Astrocyte of the spinal cord (primary cell): ENCODE measurements at regions not wholly inside any gene's neighbourhood (a gene's known extent, or its start where the extent isn't known, plus 50 kb on each side); places are given as distances from the start of the nearest gene placed in this dataset.

Experiments used
- DNase-seq: peaks from one replicate; pipeline ENCODE4 v3.0.0; 2011; ENCODE audit warnings: low read depth, low spot score
- H3K4me3 ChIP-seq: 2 replicates; pipeline ENCODE4 v1.5.1; 2011; ENCODE audit warnings: low read depth, mild to moderate bottlenecking, low read length, moderate library complexity
- in situ Hi-C: cut with HindIII; loops from 2 replicates; pipeline ENCODE4 v1.10.0; 2017; ENCODE audit warnings: low sequenced_read_pairs
- TF ChIP-seq, protein P1 (sequence below): IDR thresholded peaks from 2 replicates; pipeline ENCODE4 v1.5.1; 2012; ENCODE audit warnings: low read depth, mild to moderate bottlenecking, low read length, inconsistent platforms

DNA sequence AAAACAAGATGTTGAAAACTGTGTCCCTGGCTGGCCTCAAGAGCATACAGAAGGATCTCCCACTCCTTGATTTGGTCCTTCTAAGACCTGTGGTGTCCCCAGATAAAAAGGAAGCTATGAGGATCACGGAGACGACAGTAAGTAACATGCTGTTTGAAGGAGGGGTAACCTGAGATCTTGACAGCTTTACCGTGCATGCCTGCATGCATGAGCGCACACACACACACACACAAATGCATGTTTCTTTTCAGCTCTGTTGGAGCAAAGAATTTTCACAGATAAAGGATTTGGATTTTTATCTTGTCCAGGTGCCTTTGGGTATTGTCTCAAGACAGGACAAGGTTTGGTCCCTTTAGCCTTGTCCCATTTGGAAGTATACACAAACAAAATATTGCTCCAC is 411.6 kb upstream of the CCDC196 start:
- TF ChIP-seq, protein P1, sequence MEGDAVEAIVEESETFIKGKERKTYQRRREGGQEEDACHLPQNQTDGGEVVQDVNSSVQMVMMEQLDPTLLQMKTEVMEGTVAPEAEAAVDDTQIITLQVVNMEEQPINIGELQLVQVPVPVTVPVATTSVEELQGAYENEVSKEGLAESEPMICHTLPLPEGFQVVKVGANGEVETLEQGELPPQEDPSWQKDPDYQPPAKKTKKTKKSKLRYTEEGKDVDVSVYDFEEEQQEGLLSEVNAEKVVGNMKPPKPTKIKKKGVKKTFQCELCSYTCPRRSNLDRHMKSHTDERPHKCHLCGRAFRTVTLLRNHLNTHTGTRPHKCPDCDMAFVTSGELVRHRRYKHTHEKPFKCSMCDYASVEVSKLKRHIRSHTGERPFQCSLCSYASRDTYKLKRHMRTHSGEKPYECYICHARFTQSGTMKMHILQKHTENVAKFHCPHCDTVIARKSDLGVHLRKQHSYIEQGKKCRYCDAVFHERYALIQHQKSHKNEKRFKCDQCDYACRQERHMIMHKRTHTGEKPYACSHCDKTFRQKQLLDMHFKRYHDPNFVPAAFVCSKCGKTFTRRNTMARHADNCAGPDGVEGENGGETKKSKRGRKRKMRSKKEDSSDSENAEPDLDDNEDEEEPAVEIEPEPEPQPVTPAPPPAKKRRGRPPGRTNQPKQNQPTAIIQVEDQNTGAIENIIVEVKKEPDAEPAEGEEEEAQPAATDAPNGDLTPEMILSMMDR: no peak
- DNase-seq: no peak
- no peak overlapping the region for H3K4me3 ChIP-seq
- in situ Hi-C loops: no loop called here

DNA sequence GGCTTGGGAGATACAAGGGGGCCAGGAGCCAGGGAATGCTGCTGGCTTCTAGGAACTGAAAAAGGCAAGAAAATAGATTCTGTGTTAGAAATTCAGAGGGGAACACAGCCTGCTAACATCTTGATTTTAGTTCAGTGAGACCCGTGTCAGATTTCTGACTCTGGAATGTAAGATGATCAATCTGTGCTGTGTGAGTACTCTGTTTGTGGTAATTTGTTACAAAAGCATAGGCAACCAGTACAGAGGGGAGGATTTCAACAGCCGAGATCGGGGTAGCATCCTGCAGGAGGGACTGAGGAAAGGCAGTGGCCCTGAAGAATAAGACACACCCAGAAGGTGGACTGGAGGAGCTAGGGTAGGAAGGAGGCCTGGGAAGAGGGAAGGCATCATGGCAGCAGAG is 410.0 kb upstream of the CCDC196 start:
- TF ChIP-seq, protein P1: no peak
- no peak for DNase-seq
- H3K4me3 ChIP-seq: no peak overlapping the region
- in situ Hi-C loops: no loop called here

DNA sequence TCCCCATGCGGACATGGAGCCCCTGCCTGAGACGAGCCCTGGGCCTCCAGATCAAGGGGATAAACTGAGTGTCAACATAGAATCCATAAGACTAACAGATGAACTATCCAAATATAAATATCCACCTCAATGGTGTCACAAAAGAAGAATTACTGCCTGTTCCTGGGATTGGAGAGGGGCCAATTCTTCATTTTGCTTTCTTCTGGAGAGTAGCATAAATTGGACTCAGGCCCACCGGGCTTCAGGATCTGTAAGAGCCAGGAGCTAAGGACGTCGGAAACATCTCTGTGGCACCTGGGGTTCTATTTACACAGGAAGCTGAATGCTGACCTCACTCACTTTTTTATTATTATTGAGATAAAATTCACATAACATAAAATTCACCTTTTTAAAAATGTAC is 408.2 kb upstream of the CCDC196 start:
- in situ Hi-C loops: no loop called here
- H3K4me3 ChIP-seq: no peak overlapping the region
- no peak for DNase-seq
- TF ChIP-seq, protein P1: no peak

DNA sequence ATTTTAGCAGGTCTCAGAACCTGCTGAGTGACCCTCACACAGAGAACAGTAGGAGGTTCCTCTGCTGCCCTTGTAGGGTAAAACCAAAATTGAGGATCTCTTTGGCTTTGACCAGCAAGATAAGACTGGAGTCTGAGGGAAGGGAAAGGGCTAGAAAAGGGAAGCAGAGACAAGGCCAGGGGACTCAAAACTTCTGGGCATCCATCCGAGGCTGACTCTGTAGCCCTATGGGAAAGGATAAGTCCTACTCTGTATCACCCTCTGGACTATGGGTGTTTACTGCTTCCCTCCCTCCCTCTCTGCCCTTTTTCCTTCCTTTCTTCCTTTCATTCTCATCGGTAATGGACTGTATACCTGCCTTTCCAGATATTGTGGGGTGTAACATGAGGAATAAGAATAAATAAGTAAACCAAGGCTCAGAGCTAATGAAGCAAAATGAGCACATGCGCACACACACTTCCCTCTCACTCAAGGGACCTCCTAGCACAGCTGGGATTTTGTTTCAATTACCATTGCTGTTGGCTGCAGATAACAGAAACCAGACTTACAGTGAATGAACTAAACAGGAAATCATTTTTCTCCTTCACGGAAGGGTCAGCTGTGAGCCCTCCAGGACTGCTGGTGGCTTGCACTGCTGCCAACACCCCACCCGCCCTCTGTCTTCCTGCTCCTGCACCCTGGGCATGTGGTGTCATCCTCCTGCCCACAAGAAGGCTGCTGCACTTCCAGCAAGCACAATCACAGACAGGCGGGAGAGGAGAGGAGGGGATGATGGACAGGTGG is 404.4 kb upstream of the CCDC196 start:
- TF ChIP-seq, protein P1: no peak
- H3K4me3 ChIP-seq: no peak overlapping the region
- in situ Hi-C loops: no loop called here
- DNase-seq: no peak

DNA sequence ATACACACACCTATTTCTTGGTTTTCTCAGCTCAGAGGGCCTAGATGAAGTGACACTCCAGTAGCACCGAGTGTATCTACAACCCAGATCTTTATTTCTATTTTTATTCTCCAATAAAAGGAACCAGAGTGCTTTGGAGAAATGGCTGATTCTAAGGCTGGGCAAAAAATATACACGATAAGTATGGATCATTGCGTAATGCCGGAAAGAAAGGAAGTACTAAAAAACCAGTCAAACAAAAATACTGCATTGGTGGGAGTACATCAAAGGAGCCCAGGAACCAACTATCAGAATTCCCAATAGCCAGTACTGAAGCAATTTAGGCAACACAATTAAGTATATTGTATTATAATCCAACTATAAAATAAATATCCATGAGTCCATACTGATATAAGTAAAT is 400.9 kb upstream of the CCDC196 start:
- no peak overlapping the region for H3K4me3 ChIP-seq
- TF ChIP-seq, protein P1: no peak
- DNase-seq: no peak
- in situ Hi-C loops: no loop called here

DNA sequence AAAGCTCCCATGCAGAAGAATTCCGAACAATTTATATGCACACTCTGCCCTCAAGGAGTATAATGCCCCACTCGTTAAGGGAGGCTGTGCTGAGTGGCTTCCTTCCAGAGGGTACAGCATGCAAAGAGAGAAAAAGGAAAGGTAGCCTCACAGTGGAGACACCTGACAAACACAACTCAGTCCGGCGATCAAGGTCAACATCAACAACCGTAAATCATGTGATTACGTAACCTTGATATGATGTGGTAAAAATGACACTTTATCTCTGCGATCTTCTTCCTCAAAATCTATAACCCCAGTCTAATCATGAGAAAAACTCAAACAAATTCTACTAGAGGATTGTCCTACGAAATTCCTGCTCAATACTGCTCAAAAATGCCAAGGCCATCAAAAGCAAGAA is 400.5 kb upstream of the CCDC196 start:
- H3K4me3 ChIP-seq: no peak overlapping the region
- TF ChIP-seq, protein P1: no peak
- in situ Hi-C loops: no loop called here
- DNase-seq: no peak
